ENCODE measurements at regions not wholly inside any gene's neighbourhood (a gene's known extent, or its start where the extent isn't known, plus 50 kb on each side); places are given as distances from the start of the nearest gene placed in this dataset.
"Not testable (repeated sequence)": the region's sequence is repeated elsewhere in the genome, so short reads cannot be mapped to it uniquely, and the experiment has no call there.

DNA sequence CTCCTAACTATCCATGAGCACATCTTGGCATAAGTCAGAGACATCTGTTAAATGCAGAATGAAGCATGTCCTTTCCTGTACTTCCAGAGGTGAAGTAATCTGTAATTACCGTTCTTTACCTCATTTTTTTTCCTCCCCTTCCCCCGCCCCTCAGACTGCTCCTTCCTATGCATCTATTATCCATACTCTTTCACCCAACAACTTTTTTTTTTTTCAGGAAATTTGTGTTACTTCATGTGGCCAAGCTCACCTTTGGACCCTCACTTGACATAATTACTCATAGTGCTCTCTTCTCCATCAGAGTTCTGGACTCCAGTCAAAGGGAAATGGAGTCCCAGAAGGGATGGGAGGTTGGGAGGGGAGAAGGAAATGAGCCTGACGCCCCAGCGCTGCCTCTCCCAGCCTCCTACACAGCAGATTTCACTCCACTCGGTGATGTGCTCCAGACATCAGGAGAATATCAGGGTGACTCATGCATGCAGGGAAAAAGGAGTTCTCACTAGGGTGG, 568.8 kb downstream of the STIM2 start:
- peaks cover 8% of the 10 kb centered on the region for H3K9me3 Mint-ChIP-seq
- H3K27me3 Mint-ChIP-seq: no peaks in the 10 kb centered on the region
- H3K4me1 Mint-ChIP-seq (ENCODE audit: unreplicated experiment): no peaks in the 10 kb centered on the region
- no peak for TF ChIP-seq CTCF (conservative IDR thresholded peaks at IDR 0.05)
- H3K4me3 Mint-ChIP-seq: no peak overlapping the region
- no peak for DNase-seq (ENCODE audit: extremely low spot score, unreplicated experiment)
- no peak overlapping the region for H3K27ac Mint-ChIP-seq
- no peaks in the 10 kb centered on the region for H3K36me3 Mint-ChIP-seq

DNA sequence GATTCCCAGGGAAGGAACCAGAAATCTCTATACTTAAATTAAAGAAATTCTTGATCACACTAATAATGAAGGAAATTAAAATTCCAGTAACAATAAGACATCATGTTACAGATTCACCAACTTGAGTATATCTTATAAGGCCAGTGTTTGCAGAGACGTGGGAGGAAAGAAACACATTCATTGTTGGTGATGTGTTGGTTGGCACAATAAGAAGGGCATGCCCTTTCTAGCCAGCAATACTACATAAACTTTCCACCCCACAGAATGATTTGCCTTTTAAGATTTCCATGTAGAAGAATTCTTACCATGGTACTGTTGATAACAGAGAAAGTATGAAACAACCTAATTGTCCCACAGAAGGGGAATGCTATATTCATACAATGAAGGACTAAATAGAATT, 581.5 kb downstream of the STIM2 start:
- Mint-ChIP-seq H3K27ac (no peak overlapping the region), H3K4me3 (no peak overlapping the region), H3K36me3 (no peaks in the 10 kb centered on the region), H3K4me1 (ENCODE audit: unreplicated experiment) (no peaks in the 10 kb centered on the region), H3K27me3 (no peaks in the 10 kb centered on the region), H3K9me3 (peaks cover 4% of the 10 kb centered on the region)
- DNase-seq (ENCODE audit: extremely low spot score, unreplicated experiment): no peak
- TF ChIP-seq CTCF (conservative IDR thresholded peaks at IDR 0.05): no peak

DNA sequence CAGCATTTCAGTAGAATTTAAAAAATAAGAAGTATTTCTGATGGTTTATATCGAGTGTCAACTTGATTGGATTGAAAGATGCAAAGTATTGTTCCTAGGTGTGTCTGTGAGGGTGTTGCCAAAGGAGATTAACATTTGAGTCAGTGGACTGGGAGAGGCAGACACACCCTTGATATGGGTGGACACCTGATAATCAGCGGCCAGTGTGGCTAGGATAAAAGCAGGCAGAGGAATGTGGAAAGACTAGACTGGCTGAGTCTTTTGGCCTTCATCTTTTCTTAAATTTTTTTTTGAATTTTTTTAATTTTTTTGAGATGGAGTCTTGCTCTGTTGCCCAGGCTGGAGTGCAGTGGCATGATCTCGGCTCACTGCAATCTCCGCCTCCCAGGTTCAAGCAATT, 582.0 kb downstream of the STIM2 start:
- not testable (repeated sequence) for H3K4me1 Mint-ChIP-seq (ENCODE audit: unreplicated experiment); H3K36me3 Mint-ChIP-seq; DNase-seq (ENCODE audit: extremely low spot score, unreplicated experiment); H3K4me3 Mint-ChIP-seq; H3K27me3 Mint-ChIP-seq; H3K9me3 Mint-ChIP-seq
- H3K27ac Mint-ChIP-seq: peak overlapping the region; percentile 18

- Mint-ChIP-seq H3K4me1 (ENCODE audit: unreplicated experiment) (no peaks in the 10 kb centered on the region), H3K27ac (no peak overlapping the region), H3K4me3 (no peak overlapping the region), H3K9me3 (no peaks in the 10 kb centered on the region), H3K36me3 (no peaks in the 10 kb centered on the region), H3K27me3 (no peaks in the 10 kb centered on the region)
- no peak for DNase-seq (ENCODE audit: extremely low spot score, unreplicated experiment)
- TF ChIP-seq CTCF (conservative IDR thresholded peaks at IDR 0.05): no peak
Measured at GRCh38 chr4:27463816-27464215, 603.2 kb downstream of the STIM2 start.

GRCh38 chr4:27467351-27467750, 606.7 kb downstream of the STIM2 start:
- Mint-ChIP-seq H3K27me3 (no peaks in the 10 kb centered on the region), H3K36me3 (no peaks in the 10 kb centered on the region), H3K27ac (no peak overlapping the region), H3K9me3 (no peaks in the 10 kb centered on the region), H3K4me3 (no peak overlapping the region), H3K4me1 (ENCODE audit: unreplicated experiment) (no peaks in the 10 kb centered on the region)
- TF ChIP-seq CTCF (conservative IDR thresholded peaks at IDR 0.05): no peak
- DNase-seq (ENCODE audit: extremely low spot score, unreplicated experiment): no peak

DNA sequence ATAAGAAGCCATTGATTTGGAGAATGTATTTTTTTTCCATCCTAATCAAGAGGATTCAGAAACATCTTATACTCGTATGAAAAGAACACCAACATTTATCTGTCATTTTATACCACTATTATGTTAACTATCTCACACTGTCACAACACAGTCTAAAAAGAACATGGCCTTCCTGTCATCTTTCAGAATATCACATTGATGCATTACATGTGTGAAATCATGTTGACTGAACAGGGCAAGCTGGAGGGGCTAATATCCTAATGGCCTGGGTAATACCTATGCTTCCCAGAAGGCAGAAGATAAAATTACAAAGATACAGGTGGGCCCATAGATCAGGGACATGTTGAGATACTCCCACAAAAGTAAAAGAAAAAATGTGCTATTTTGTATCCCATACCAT, 611.7 kb downstream of the STIM2 start:
- TF ChIP-seq CTCF (conservative IDR thresholded peaks at IDR 0.05): no peak
- DNase-seq (ENCODE audit: extremely low spot score, unreplicated experiment): no peak
- no peaks in the 10 kb centered on the region for H3K4me1 Mint-ChIP-seq (ENCODE audit: unreplicated experiment)

More for the DNA sequence above, 611.7 kb downstream of the STIM2 start:
- no peaks in the 10 kb centered on the region for H3K36me3 Mint-ChIP-seq
- H3K27me3 Mint-ChIP-seq: no peaks in the 10 kb centered on the region
- H3K9me3 Mint-ChIP-seq: no peaks in the 10 kb centered on the region
- no peak overlapping the region for H3K27ac Mint-ChIP-seq
- no peak overlapping the region for H3K4me3 Mint-ChIP-seq

Measured in type B pancreatic cell (in vitro differentiated cells).